Panc1 (cell line): ENCODE measurements at regions not wholly inside any gene's neighbourhood (a gene's known extent, or its start where the extent isn't known, plus 50 kb on each side); places are given as distances from the start of the nearest gene placed in this dataset.

Experiments used
- POLR2AphosphoS5 ChIP-seq: IDR thresholded peaks from 2 replicates; pipeline ENCODE4 v1.6.1; 2012; ENCODE audit warnings: mild to moderate bottlenecking, low read depth, low read length, moderate library complexity
- TF ChIP-seq, protein P1 (sequence below): fragments of 450-650 bp; IDR thresholded peaks from 2 replicates; pipeline ENCODE4 v1.5.1; 2017; ENCODE audit warnings: mild to moderate bottlenecking

DNA sequence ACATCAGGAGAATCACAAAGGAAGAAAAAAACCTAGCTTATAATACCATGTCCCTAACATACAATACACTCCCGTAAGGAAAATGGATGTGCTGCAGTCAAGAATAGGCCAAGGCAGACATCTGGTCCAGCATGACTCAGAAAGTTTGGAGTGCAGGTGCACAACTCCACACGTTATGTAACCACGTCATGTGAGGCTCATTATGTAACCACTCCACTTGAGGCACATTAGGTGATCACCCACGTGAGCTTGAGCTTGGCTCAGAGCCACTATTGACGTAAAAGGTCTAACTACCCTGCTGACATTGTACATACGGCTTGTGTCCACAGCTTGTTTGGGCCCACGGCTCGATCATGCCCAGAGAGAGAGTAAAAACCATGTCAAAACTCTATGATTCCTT lies 99.8 kb upstream of the C1orf21 start:
- TF ChIP-seq, protein P1, sequence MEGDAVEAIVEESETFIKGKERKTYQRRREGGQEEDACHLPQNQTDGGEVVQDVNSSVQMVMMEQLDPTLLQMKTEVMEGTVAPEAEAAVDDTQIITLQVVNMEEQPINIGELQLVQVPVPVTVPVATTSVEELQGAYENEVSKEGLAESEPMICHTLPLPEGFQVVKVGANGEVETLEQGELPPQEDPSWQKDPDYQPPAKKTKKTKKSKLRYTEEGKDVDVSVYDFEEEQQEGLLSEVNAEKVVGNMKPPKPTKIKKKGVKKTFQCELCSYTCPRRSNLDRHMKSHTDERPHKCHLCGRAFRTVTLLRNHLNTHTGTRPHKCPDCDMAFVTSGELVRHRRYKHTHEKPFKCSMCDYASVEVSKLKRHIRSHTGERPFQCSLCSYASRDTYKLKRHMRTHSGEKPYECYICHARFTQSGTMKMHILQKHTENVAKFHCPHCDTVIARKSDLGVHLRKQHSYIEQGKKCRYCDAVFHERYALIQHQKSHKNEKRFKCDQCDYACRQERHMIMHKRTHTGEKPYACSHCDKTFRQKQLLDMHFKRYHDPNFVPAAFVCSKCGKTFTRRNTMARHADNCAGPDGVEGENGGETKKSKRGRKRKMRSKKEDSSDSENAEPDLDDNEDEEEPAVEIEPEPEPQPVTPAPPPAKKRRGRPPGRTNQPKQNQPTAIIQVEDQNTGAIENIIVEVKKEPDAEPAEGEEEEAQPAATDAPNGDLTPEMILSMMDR = no peak
- TF ChIP-seq POLR2AphosphoS5 = no peak
